Transverse colon (tissue), 3 donors: ENCODE measurements at regions not wholly inside any gene's neighbourhood (a gene's known extent, or its start where the extent isn't known, plus 50 kb on each side); places are given as distances from the start of the nearest gene placed in this dataset.

ENCODE experiments used
- POLR2A ChIP-seq: fragments of 450-650 bp; IDR thresholded peaks from one replicate; pipeline ENCODE4 v1.6.1; 2016; ENCODE audit warnings: antibody characterized with exemption, mild to moderate bottlenecking, moderate library complexity
- POLR2AphosphoS5 ChIP-seq, 3 donors: sonication (generic); formaldehyde crosslinking; IDR thresholded peaks; one replicate each; pipeline ENCODE4 v1.6.1; 2016; ENCODE audit warnings: antibody characterized with exemption in 3 of 3

DNA sequence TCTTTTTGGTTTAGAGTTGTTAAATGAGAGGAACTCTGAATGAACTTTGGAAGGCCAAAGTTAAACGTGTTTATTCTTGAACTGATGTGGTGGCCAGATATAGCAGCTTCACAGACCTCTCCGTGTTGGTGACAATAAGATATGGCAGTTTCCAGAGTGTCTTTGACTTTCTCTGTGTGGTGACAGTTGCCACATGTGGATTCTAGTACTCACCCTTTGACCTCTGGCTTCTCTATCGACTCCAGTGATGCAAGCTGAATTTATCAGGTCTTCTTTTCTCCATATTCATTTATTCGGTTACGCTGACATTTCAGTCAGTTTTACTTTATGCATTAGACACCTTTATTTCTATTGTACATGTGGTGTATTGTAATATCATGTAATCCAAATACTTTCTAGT is 1469.5 kb downstream of the SLITRK1 start:
- TF ChIP-seq POLR2A (no peak), POLR2AphosphoS5 (IDR thresholded peaks at IDR 0.05) (no peak)
